GM10266 (cell line): ENCODE measurements at regions not wholly inside any gene's neighbourhood (a gene's known extent, or its start where the extent isn't known, plus 50 kb on each side); places are given as distances from the start of the nearest gene placed in this dataset.

ENCODE experiments used
- DNase-seq: peaks from one replicate; pipeline ENCODE4 v3.0.0; 2012; ENCODE audit errors: extremely low spot score
- TF ChIP-seq, protein P1 (sequence below): IDR thresholded peaks from 2 replicates; pipeline ENCODE4 v1.5.1; 2012; ENCODE audit warnings: mild to moderate bottlenecking, low read depth; ENCODE audit not compliant: control insufficient read depth, insufficient read depth; ENCODE audit errors: missing control alignments

DNA sequence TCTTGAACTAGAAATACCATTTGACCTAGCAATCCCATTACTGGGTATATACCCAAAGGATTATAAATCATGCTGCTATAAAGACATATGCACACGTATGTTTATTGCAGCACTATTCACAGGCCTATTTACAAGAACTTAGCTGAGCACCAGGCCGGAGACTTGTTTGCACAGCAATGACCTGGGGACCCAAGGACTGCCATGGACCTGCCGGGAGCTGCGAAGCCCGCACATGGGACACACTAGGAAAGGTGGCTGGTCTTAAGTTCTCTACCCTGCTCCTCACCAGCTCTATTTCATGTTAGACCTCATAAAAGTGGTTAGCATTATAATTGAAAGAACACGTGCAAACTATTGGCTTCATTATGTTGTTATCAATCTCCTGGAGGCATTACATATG is 70.4 kb upstream of the CST7 start:
- no peak for DNase-seq
- TF ChIP-seq, protein P1, sequence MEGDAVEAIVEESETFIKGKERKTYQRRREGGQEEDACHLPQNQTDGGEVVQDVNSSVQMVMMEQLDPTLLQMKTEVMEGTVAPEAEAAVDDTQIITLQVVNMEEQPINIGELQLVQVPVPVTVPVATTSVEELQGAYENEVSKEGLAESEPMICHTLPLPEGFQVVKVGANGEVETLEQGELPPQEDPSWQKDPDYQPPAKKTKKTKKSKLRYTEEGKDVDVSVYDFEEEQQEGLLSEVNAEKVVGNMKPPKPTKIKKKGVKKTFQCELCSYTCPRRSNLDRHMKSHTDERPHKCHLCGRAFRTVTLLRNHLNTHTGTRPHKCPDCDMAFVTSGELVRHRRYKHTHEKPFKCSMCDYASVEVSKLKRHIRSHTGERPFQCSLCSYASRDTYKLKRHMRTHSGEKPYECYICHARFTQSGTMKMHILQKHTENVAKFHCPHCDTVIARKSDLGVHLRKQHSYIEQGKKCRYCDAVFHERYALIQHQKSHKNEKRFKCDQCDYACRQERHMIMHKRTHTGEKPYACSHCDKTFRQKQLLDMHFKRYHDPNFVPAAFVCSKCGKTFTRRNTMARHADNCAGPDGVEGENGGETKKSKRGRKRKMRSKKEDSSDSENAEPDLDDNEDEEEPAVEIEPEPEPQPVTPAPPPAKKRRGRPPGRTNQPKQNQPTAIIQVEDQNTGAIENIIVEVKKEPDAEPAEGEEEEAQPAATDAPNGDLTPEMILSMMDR = no peak

DNA sequence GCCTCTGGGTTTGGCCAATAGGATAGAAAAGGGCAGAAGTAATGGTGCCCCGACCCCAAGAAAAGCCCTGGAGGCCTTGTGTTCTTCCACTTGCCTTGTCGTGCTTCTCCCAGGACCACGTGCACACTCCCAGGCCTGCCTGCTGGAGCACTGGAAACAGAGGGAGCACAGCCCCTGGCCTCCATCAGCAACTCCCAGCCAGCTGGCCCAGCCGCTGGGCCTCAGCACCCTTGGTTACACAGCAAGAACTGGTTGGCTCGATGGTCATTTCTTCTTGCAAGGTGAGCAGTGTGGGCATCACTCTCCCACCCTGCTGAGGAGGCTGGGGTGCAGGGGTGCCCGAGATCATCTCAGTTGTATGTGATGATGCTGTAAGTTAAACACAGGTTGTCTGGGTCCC is 69.2 kb upstream of the CST7 start:
- TF ChIP-seq, protein P1 = no peak

DNA sequence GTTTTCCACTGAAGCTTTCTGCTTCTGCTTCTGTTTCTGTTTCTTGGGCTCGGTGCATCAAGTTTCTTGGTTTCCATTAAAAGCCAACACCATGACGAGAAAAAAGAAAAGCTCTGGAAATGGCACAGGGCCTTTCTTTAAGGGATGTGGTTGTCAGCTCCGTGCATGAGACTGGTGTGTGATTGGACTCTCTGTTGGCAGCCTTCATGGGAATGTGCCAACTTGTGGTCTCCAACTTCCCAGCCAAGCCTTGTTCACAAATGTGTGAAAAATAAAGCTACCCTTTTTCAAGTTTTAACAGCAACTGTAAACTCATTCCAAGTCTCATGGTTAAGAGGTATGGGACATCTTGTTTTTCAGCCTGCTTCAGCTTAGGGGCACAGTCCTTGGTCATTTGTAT is 68.7 kb upstream of the CST7 start:
- TF ChIP-seq, protein P1 = no peak

More for the DNA sequence above, 69.2 kb upstream of the CST7 start:
- DNase-seq = no peak

DNA sequence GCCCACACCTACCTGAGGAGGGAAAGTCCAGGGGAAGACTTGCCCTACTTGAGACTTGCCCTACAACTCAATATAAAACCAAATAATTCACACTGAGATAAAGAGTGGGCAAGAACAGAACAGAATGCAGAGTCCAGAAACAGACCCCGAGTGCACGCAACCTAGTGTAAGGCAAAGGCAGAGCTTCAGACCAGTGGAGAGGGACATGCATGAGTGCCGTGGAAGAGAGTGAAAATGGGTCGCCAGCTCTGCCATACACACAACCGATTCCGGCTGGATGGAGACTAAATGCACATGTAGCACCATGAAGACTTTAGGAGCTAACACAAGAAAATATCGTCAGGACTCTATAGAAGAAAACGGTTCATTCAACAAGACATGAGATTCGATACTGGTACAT is 58.8 kb upstream of the CST7 start:
- DNase-seq = no peak
- TF ChIP-seq, protein P1 = no peak

More for the DNA sequence above, 68.7 kb upstream of the CST7 start:
- no peak for DNase-seq

DNA sequence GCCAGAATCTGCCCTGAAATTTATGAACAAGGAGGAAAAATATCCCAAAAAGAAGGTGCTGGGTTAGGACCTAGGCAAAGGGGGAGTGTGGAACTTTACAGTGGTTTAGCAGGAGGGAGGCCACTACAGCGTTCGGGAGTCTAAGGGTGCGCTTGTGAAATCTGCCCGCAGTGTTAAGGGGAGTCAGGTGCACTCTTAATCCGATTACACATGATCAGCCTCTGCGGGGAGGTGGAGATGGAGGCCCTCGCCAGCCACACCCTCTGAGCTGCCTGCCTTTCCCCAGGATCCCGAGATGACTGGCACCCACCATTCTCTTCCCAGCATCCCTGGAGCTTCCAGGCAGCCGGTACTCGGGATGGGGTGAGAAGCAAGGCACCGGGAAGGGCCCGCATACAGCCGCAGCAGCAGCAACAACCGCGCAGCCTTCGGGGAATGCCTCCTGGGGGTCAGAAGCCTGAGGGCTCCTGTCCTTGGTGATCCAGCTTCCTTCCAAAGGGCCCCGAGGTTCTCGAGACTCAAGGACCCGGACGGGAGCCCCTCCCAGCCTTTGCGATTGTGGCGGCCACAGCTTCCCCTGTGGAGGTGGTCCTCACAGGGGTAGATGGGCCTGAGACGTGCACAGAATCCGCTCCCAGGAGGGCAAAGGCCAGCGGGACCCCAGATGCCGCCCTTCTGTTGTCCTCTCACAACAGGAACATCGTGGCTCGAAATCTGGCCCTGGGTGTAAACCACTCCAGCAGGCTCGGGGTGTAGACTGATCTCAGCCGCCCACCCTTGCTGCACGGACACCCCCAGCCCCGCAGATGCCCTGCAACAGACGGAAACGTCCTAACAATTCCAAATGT is 57.3 kb upstream of the CST7 start:
- DNase-seq = no peak
- TF ChIP-seq, protein P1 = no peak

DNA sequence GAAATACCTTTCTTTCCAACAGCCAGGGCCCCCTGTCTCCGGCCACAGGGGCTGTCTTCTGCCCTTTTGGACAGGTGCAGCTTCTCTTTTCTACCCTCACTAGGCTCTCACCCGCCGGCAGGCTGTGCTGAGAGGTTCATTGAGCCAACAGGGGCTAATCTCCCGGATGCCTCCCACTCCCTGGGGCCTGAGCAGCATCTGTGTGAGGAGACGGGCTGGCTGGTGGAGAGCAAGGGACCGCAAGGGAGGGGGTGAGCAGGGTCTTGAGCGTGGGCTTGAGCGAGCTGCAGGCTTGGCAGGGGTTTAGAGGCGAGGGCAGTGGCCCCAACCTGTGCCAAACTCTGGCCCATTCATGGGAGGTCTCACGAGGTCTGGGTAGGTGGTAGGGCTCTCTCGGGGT is 56.5 kb upstream of the CST7 start:
- TF ChIP-seq, protein P1 = no peak
- no peak for DNase-seq

DNA sequence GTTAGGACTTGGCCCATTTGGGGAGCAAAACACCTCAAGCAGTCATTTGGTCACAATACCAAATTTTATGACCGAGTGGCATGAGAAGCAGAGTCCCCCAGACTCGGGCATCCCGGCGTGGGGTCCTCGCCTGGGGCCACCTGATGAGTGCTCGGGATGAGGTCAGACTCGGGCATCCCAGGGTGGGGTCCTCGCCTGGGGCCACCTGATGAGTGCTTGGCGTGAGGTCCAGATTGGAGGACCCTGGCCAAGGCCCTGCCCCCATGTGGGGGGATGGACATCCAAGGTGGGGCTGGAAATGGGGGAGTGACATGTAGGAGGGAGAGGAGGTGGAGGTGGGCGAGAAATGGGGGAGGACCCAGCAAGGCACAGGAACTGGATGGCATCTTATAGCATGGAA is 56.1 kb upstream of the CST7 start:
- no peak for DNase-seq
- TF ChIP-seq, protein P1 = no peak
